H1 (cell line): ENCODE measurements at regions not wholly inside any gene's neighbourhood (a gene's known extent, or its start where the extent isn't known, plus 50 kb on each side); places are given as distances from the start of the nearest gene placed in this dataset.

Source experiments
- CTCF ChIA-PET: fragments of 300-600 bp; sonication (Branson Sonifier 250); formaldehyde crosslinking; loops from one replicate; lab custom pipeline; 2021; ENCODE audit not compliant: partially characterized antibody; lab: Charles Lee
- POLR2A ChIA-PET: fragments of 300-600 bp; sonication (Branson Sonifier 250); formaldehyde crosslinking; loops from one replicate; lab custom pipeline; 2021; ENCODE audit warnings: inconsistent platforms; ENCODE audit not compliant: partially characterized antibody; lab: Charles Lee
- DNase-seq, 2 experiments: peaks; one replicate each; pipeline versions ENCODE4 v3.0.0 to v3.0.0-alpha.2; 2010 to 2022; ENCODE audit warnings: low spot score in 2 of 2, low read depth in 1 of 2, mixed read lengths in 1 of 2
- FAIRE-seq: peaks from 2 replicates; lab custom pipeline; 2011; peaks lifted over from hg19 to GRCh38; lab: Jason Lieb, UNC
- H2AFZ ChIP-seq: 2 replicates; pipeline ENCODE4 v1.8.1; 2012; ENCODE audit warnings: low read length, inconsistent platforms
- H2AK5ac ChIP-seq: 2 replicates; pipeline ENCODE4 v1.6.1; 2013; ENCODE audit warnings: low read depth, low read length
- H2BK120ac ChIP-seq: replicated peaks from 2 replicates; pipeline ENCODE3; 2013; ENCODE audit warnings: low read depth, low read length, inconsistent platforms
- H2BK12ac ChIP-seq: 2 replicates; pipeline ENCODE4 v1.6.1; 2013; ENCODE audit warnings: low read depth, low read length
- H2BK15ac ChIP-seq: 2 replicates; pipeline ENCODE4 v1.6.1; 2013; ENCODE audit warnings: low read length
- H2BK20ac ChIP-seq: 2 replicates; pipeline ENCODE4 v1.6.1; 2013; ENCODE audit warnings: low read length
- H2BK5ac ChIP-seq: 2 replicates; pipeline ENCODE4 v1.6.1; 2013; ENCODE audit warnings: low read depth, low read length
- H3K14ac ChIP-seq: 2 replicates; pipeline ENCODE4 v1.6.1; 2013; ENCODE audit warnings: inconsistent platforms; ENCODE audit not compliant: insufficient read length
- H3K18ac ChIP-seq: 2 replicates; pipeline ENCODE4 v1.6.1; 2013; ENCODE audit warnings: low read length; ENCODE audit errors: extremely low read depth
- H3K23ac ChIP-seq: 2 replicates; pipeline ENCODE4 v1.6.1; 2013; ENCODE audit warnings: inconsistent platforms; ENCODE audit not compliant: insufficient read length
- H3K23me2 ChIP-seq: 2 replicates; pipeline ENCODE4 v1.6.1; 2013; ENCODE audit warnings: low read depth, low read length
- H3K27ac ChIP-seq: 2 replicates; pipeline ENCODE4 v1.6.1; 2011; ENCODE audit warnings: low read depth, low read length, inconsistent platforms
- H3K27me3 ChIP-seq, 4 experiments: replicated peaks in 1 of 4; 1 replicate in 1 of 4; 2 replicates in 3 of 4; pipeline versions ENCODE4 v1.6.1 to v1.8.1; 2011 to 2013; ENCODE audit warnings: low read length in 3 of 4, mild to moderate bottlenecking in 3 of 4, inconsistent platforms in 2 of 4, mixed read lengths in 2 of 4, moderate library complexity in 1 of 4; ENCODE audit not compliant: control insufficient read depth in 3 of 4, insufficient read depth in 3 of 4; ENCODE audit errors: extremely low read depth in 1 of 4
- H3K36me3 ChIP-seq, 4 experiments: 2 replicates each; pipeline versions ENCODE4 v1.6.1 to v1.8.1; 2011 to 2013; ENCODE audit warnings: mild to moderate bottlenecking in 4 of 4, low read length in 3 of 4, moderate library complexity in 2 of 4, control low read depth in 1 of 4, inconsistent platforms in 1 of 4; ENCODE audit not compliant: insufficient read depth in 4 of 4, control insufficient read depth in 2 of 4
- H3K4ac ChIP-seq: replicated peaks from 2 replicates; pipeline ENCODE3; 2013; ENCODE audit warnings: low read length, low read depth, mixed read lengths, inconsistent platforms; ENCODE audit not compliant: insufficient read length
- H3K4me1 ChIP-seq, 4 experiments: replicated peaks in 1 of 4; 1 replicate in 1 of 4; 2 replicates in 3 of 4; pipeline versions ENCODE4 v1.6.1 to v1.8.1; 2011 to 2013; ENCODE audit warnings: low read length in 3 of 4, inconsistent platforms in 2 of 4, mixed read lengths in 1 of 4; ENCODE audit not compliant: insufficient read depth in 4 of 4, control insufficient read depth in 3 of 4
- H3K4me2 ChIP-seq, 2 experiments: 2 replicates each; pipeline versions ENCODE4 v1.6.1 to v1.8.1; 2011 to 2013; ENCODE audit warnings: low read depth in 2 of 2, low read length in 2 of 2, control low read depth in 1 of 2, inconsistent platforms in 1 of 2, mild to moderate bottlenecking in 1 of 2; ENCODE audit not compliant: insufficient read depth in 1 of 2
- H3K4me3 ChIP-seq, 4 experiments: fragments of 200-600, 300-600 bp in 1 of 4; sonication (generic), shearing (Covaris generic), sonication (Bioruptor Twin) in 1 of 4; 2 replicates each; pipeline versions ENCODE4 v1.5.1 to v1.8.1; 2011 to 2016; ENCODE audit warnings: low read length in 4 of 4, low read depth in 3 of 4, control low read depth in 2 of 4, inconsistent platforms in 2 of 4, mild to moderate bottlenecking in 2 of 4, mixed read lengths in 1 of 4, moderate library complexity in 1 of 4; ENCODE audit not compliant: insufficient read depth in 2 of 4; ENCODE audit errors: extremely low read depth in 1 of 4
- H3K56ac ChIP-seq: replicated peaks from 2 replicates; pipeline ENCODE3; 2013; ENCODE audit warnings: low read depth, mild to moderate bottlenecking, mixed read lengths, low read length, inconsistent platforms; ENCODE audit not compliant: insufficient read length
- H3K79me1 ChIP-seq: 2 replicates; pipeline ENCODE4 v1.6.1; 2013; ENCODE audit warnings: low read depth, low read length, control low read depth
- H3K79me2 ChIP-seq, 2 experiments: 2 replicates each; pipeline versions ENCODE4 v1.6.1 to v1.8.1; 2012 to 2013; ENCODE audit warnings: low read length in 2 of 2, mild to moderate bottlenecking in 2 of 2, inconsistent platforms in 1 of 2; ENCODE audit not compliant: insufficient read depth in 2 of 2, control insufficient read depth in 1 of 2
- H3K9ac ChIP-seq, 4 experiments: replicated peaks in 1 of 4; 1 replicate in 1 of 4; 2 replicates in 3 of 4; pipeline versions ENCODE4 v1.6.1 to v1.8.1; 2011 to 2013; ENCODE audit warnings: low read depth in 3 of 4, low read length in 3 of 4, control low read depth in 2 of 4, mild to moderate bottlenecking in 2 of 4, moderate library complexity in 2 of 4, inconsistent platforms in 1 of 4; ENCODE audit errors: extremely low read depth in 1 of 4
- H3K9me3 ChIP-seq, 2 experiments: 2 replicates each; pipeline versions ENCODE4 v1.6.1 to v1.8.1; 2012 to 2013; ENCODE audit warnings: mild to moderate bottlenecking in 2 of 2, moderate library complexity in 2 of 2, control low read depth in 1 of 2, inconsistent platforms in 1 of 2, low read depth in 1 of 2, low read length in 1 of 2, mixed read lengths in 1 of 2; ENCODE audit not compliant: insufficient read depth in 2 of 2
- H4K20me1 ChIP-seq, 2 experiments: replicated peaks in 1 of 2; 2 replicates each; pipeline versions ENCODE3 to v1.8.1; 2011 to 2013; ENCODE audit warnings: inconsistent platforms in 2 of 2, low read length in 2 of 2, mild to moderate bottlenecking in 1 of 2; ENCODE audit not compliant: insufficient read depth in 2 of 2, control insufficient read depth in 1 of 2
- H4K5ac ChIP-seq: 2 replicates; pipeline ENCODE4 v1.6.1; 2013; ENCODE audit warnings: low read length, low read depth, mixed read lengths, inconsistent platforms; ENCODE audit not compliant: insufficient read length
- H4K8ac ChIP-seq: 2 replicates; pipeline ENCODE4 v1.8.0; 2013; ENCODE audit warnings: mild to moderate bottlenecking, moderate library complexity, low read length, inconsistent platforms; ENCODE audit not compliant: insufficient read depth; ENCODE audit errors: extremely low read depth
- H4K91ac ChIP-seq: replicated peaks from 2 replicates; pipeline ENCODE3; 2013; ENCODE audit warnings: low read length, mixed read lengths, inconsistent platforms; ENCODE audit not compliant: insufficient read length
- BACH1 ChIP-seq: IDR thresholded peaks from 2 replicates; pipeline ENCODE4 v1.6.1; 2012; ENCODE audit warnings: low read length, improper control_type of control experiment
- CEBPB ChIP-seq: IDR thresholded peaks from 2 replicates; pipeline ENCODE4 v1.6.1; 2012; ENCODE audit warnings: low read depth, low read length
- CHD2 ChIP-seq: IDR thresholded peaks from 2 replicates; pipeline ENCODE4 v1.6.1; 2012; ENCODE audit warnings: low read length, improper control_type of control experiment
- EGR1 ChIP-seq: IDR thresholded peaks from 2 replicates; pipeline ENCODE4 v1.6.1; 2011; ENCODE audit warnings: low read depth, low read length, borderline replicate concordance
- EZH2 ChIP-seq: fragments of 200-600 bp; sonication (generic); IDR thresholded peaks from 2 replicates; pipeline ENCODE4 v1.7.1; 2012; ENCODE audit warnings: low read depth, mild to moderate bottlenecking, moderate library complexity, low read length, inconsistent platforms; ENCODE audit not compliant: severe bottlenecking
- GABPA ChIP-seq: IDR thresholded peaks from 2 replicates; pipeline ENCODE4 v1.6.1; 2011; ENCODE audit warnings: mild to moderate bottlenecking, low read length, moderate library complexity, borderline replicate concordance; ENCODE audit not compliant: insufficient read depth
- KDM5A ChIP-seq: fragments of 200-600 bp; IDR thresholded peaks from 2 replicates; pipeline ENCODE4 v1.7.1; 2012; ENCODE audit warnings: mild to moderate bottlenecking, low read length, inconsistent platforms, mixed read lengths
- NANOG ChIP-seq: IDR thresholded peaks from 2 replicates; pipeline ENCODE4 v1.6.1; 2011; ENCODE audit warnings: low read length, low read depth, mild to moderate bottlenecking, inconsistent platforms; ENCODE audit not compliant: insufficient read depth, poor library complexity, severe bottlenecking
- RBBP5 ChIP-seq: IDR thresholded peaks from 2 replicates; pipeline ENCODE4 v1.7.1; 2012; ENCODE audit warnings: low read depth, mild to moderate bottlenecking, inconsistent platforms, low read length, moderate library complexity, borderline replicate concordance
- RNF2 ChIP-seq: fragments of 200-900, 300-1000 bp; sonication (generic); IDR thresholded peaks from 2 replicates; pipeline ENCODE4 v1.7.1; 2016; ENCODE audit warnings: borderline replicate concordance, low read depth, mild to moderate bottlenecking, antibody characterized with exemption, low read length; ENCODE audit not compliant: poor library complexity, severe bottlenecking; ENCODE audit errors: missing control alignments
- SP4 ChIP-seq: IDR thresholded peaks from 2 replicates; pipeline ENCODE4 v1.6.1; 2012; ENCODE audit warnings: low read length, inconsistent platforms
- WGBS, 2 experiments: shearing (Covaris generic) in 1 of 2; methylation state at CpG; one replicate each; pipeline versions ENCODE4 v1.1.6 to v1.1.7; 2013 to 2015; ENCODE audit warnings: low lambda C conversion rate in 2 of 2, mixed read lengths in 2 of 2, inconsistent platforms in 1 of 2, low coverage in 1 of 2, missing lambda C conversion rate in 1 of 2; ENCODE audit not compliant: insufficient replicate concordance in 2 of 2, insufficient coverage in 1 of 2, insufficient read length in 1 of 2; ENCODE audit errors: extremely low coverage in 1 of 2, missing lambda C conversion rate in 1 of 2; 5-methylcytosine and 5-hydroxymethylcytosine counted together

DNA sequence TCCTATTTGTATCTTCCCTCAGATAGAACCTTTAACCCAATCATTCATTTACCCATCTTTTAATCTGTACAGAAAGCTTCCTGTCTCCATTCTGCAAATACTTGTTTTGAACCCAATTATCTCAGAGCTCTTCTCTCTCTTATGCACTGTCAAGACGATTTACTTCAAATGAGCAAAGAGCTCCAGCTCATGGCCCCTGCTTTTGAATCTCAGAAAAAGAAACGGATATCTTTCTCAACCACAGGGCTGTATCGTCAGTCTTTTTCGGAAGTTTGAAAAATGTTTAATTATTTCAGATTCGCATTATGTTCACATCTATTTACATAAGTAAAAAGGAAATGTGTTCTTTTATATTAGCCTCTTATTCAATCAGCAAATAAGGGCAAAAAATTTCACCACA, 322.7 kb upstream of the NBEA start:
- TF ChIP-seq RNF2 (no peak), GABPA (no peak), NANOG (no peak), EZH2 (no peak), CHD2 (no peak), CEBPB (no peak), SP4 (no peak), RBBP5 (no peak), BACH1 (no peak), KDM5A (no peak), EGR1 (no peak)
- H3K23me2 ChIP-seq: no peaks in the 10 kb centered on the region
- peaks cover 0 to 7% (median 1%) of the 10 kb centered on the region in 4 experiments; a peak in 3 of 7 replicates for H3K4me1 ChIP-seq
- ChIA-PET CTCF (interaction anchor here (0.7 to 1.6 kb wide), 3 partner anchors 9 to 49 kb away, joined by 3 to 4 read pairs (median 4); no protein-coding TSS in a partner anchor), POLR2A (no interaction called here)
- no peak overlapping the region for H4K91ac ChIP-seq
- H4K20me1 ChIP-seq: no peaks in the 10 kb centered on the region
- H3K79me1 ChIP-seq: no peaks in the 10 kb centered on the region
- H3K27ac ChIP-seq: no peak overlapping the region
- H3K4ac ChIP-seq: no peak overlapping the region
- no peaks in the 10 kb centered on the region for H3K36me3 ChIP-seq
- H3K14ac ChIP-seq: no peak overlapping the region
- H3K79me2 ChIP-seq: no peaks in the 10 kb centered on the region
- no peak overlapping the region for H3K9ac ChIP-seq
- DNase-seq: no peak
- no peak for FAIRE-seq
- no peak overlapping the region for H2AK5ac ChIP-seq
- no peak overlapping the region for H2BK120ac ChIP-seq
- no peak overlapping the region for H2BK12ac ChIP-seq
- no peak overlapping the region for H3K4me2 ChIP-seq
- no peak overlapping the region for H4K5ac ChIP-seq
- H3K18ac ChIP-seq: no peak overlapping the region
- WGBS, 2 experiments: 89% methylated on average over 5 of the region's 5 CpGs; no CpG with 5 or more reads in 1 of the 2 experiments
- H2AFZ ChIP-seq: no peak overlapping the region
- no peak overlapping the region for H2BK20ac ChIP-seq
- H2BK5ac ChIP-seq: no peak overlapping the region
- H3K23ac ChIP-seq: no peak overlapping the region
- H3K4me3 ChIP-seq: no peak overlapping the region
- no peak overlapping the region for H2BK15ac ChIP-seq
- no peaks in the 10 kb centered on the region for H3K9me3 ChIP-seq
- H3K27me3 ChIP-seq: no peaks in the 10 kb centered on the region
- no peak overlapping the region for H4K8ac ChIP-seq
- H3K56ac ChIP-seq: no peak overlapping the region
